Lower leg skin (tissue), 4 donors: ENCODE measurements at regions not wholly inside any gene's neighbourhood (a gene's known extent, or its start where the extent isn't known, plus 50 kb on each side); places are given as distances from the start of the nearest gene placed in this dataset.
"Not testable (repeated sequence)": the region's sequence is repeated elsewhere in the genome, so short reads cannot be mapped to it uniquely, and the experiment has no call there.

Experiments used
- DNase-seq, 2 donors: peaks; one replicate each; pipeline ENCODE4 v3.0.0-alpha.2; 2019; ENCODE audit warnings: low spot score in 2 of 2
- H3K4me3 ChIP-seq: fragments of 200-600 bp; sonication (generic); 2 replicates; pipeline ENCODE4 v1.5.1; 2017; ENCODE audit warnings: mild to moderate bottlenecking, low read depth; ENCODE audit not compliant: poor library complexity, severe bottlenecking
- CTCF ChIP-seq, 3 donors: fragments of 450-650 bp; IDR thresholded peaks; one replicate each; pipeline ENCODE4 v1.5.1; 2016; ENCODE audit warnings: antibody characterized with exemption in 3 of 3, mild to moderate bottlenecking in 3 of 3, moderate library complexity in 2 of 3
- POLR2A ChIP-seq, 2 donors: fragments of 450-650 bp; IDR thresholded peaks; one replicate each; pipeline ENCODE4 v1.6.1; 2016 to 2017; ENCODE audit warnings: antibody characterized with exemption in 2 of 2, mild to moderate bottlenecking in 1 of 2, moderate library complexity in 1 of 2
- WGBS, 2 donors: methylation state at CpG; one replicate each; pipeline ENCODE4 v1.1.5; 2018; 5-methylcytosine and 5-hydroxymethylcytosine counted together
- intact Hi-C: fragments of 100-400 bp; cut with DNase I; formaldehyde crosslinking; loops from one replicate; pipeline ENCODE4 v1.15.0; 2023; ENCODE audit warnings: low total_unique reads

GRCh38 chr5:159496773-159497172 lies 166.5 kb upstream of the IL12B start:
- intact Hi-C loops = no loop called here
- DNase-seq = no peak
- WGBS, 2 donors = 86 to 98% methylated on average over 7 of the region's 7 CpGs
- TF ChIP-seq CTCF (IDR thresholded peaks at IDR 0.05) (no peak), POLR2A (IDR thresholded peaks at IDR 0.05) (no peak)
- H3K4me3 ChIP-seq = no peak overlapping the region

DNA sequence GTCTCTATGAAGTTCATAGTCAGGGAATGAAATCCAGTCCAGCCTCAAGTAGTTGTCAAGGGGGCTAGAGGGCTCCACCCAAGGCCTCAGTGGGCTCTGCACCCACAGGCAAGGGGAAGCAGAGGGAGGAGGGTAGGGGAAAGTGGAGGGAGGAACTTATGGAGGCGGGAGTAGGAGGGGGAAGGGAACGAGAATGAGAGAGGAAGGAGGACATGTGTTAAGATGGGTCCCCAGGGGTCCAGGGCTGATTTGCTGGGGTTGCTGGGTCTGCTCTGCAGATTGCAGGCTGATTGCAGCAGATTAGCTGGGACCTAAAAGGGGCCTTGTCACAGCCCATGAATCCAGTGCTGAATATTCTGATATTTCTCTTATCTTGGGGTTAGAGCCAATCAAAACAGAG lies 166.9 kb upstream of the IL12B start:
- intact Hi-C loops = no loop called here
- H3K4me3 ChIP-seq = no peak overlapping the region
- DNase-seq = no peak
- TF ChIP-seq CTCF (IDR thresholded peaks at IDR 0.05) (no peak), POLR2A (IDR thresholded peaks at IDR 0.05) (no peak)
- WGBS, 2 donors = 60 to 68% methylated on average over 2 of the region's 2 CpGs

DNA sequence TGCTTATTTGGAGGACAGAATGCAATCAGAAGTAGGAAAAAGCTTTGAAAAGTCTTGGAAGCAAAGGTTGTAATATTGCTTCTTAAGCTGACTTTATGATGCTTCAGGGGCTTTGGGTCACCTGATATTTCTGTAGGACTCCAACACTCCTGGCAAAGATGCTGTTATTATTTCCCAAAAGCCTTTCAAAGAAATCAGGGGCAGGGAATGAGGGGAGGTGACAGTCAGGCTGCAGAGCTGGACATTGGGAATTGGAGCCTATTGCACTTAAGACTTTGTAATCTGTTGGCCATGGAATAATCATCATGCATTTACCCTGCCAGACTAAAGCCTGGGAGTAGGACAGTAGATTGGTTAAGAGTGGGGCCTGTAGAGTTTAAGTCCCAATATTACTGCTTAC lies 168.3 kb upstream of the IL12B start:
- DNase-seq = no peak
- intact Hi-C loops = no loop called here
- TF ChIP-seq CTCF (IDR thresholded peaks at IDR 0.05) (no peak), POLR2A (IDR thresholded peaks at IDR 0.05) (no peak)
- no peak overlapping the region for H3K4me3 ChIP-seq

DNA sequence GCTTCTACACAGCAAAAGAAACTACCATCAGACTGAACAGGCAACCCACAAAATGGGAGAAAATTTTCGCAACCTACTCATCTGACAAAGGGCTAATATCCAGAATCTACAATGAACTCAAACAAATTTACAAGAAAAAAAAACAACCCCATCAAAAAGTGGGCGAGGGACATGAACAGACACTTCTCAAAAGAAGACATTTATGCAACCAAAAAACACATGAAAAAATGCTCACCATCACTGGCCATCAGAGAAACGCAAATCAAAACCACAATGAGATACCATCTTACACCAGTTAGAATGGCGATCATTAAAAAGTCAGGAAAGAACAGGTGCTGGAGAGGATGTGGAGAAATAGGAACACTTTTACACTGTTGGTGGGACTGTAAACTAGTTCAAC lies 171.8 kb upstream of the IL12B start:
- intact Hi-C loops, H3K4me3 ChIP-seq, DNase-seq: not testable (repeated sequence)
- WGBS, 2 donors = 93 to 98% methylated on average over 4 of the region's 4 CpGs

- intact Hi-C loops = no loop called here
- no peak for DNase-seq
- WGBS, 2 donors = 90 to 96% methylated on average over 4 of the region's 4 CpGs
- H3K4me3 ChIP-seq = no peak overlapping the region
- TF ChIP-seq CTCF (IDR thresholded peaks at IDR 0.05) (no peak), POLR2A (IDR thresholded peaks at IDR 0.05) (no peak)
Observed at GRCh38 chr5:159503236-159503635, 172.9 kb upstream of the IL12B start.

DNA sequence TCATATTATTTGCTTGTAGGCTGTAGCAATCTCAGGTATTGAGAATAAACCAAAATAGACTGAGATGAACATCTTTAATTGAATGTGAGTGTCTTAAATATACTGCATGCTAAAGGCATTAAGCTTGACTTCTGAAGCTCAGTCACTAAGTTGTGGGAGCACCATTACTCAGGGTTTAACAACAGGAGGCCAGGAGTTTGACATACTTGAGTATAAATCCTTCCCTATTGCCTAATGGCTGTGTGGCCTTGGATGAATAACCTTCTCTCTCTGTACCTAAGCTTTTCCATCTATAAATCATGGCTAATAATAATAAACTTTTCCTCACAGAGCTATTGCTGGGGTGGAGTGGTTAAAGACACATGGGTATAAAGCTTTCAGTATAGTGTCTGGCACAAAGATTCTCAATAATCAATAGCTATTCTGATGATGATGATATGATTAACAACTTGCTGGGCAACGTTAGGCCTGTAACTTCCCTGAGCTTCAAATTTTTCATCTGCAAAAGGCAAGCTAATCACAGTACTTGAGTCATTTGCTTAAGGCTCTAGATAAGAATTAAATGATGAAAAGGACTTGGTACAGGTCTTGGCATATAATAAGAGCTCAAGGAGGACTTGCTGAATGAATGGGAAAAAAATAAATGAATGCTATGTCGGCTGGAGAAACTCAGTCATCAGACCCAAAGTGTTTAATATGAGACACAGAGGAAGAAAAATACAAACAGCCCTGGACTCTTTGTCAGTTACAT lies 174.0 kb upstream of the IL12B start:
- 27 to 35% methylated on average over 2 of the region's 2 CpGs for WGBS, 2 donors
- TF ChIP-seq CTCF (IDR thresholded peaks at IDR 0.05) = no peak
- H3K4me3 ChIP-seq = no peak overlapping the region
- intact Hi-C loops = no loop called here
- DNase-seq = no peak
